GM08714 (cell line): ENCODE measurements at regions not wholly inside any gene's neighbourhood (a gene's known extent, or its start where the extent isn't known, plus 50 kb on each side); places are given as distances from the start of the nearest gene placed in this dataset.

Experiments
- H3K4me3 ChIP-seq: fragments of 200-500 bp; sonication (Bioruptor generic); 2 replicates; pipeline ENCODE4 v1.5.1; 2014; ENCODE audit warnings: mild to moderate bottlenecking, low read length, inconsistent platforms
- ZNF274 ChIP-seq: IDR thresholded peaks from 2 replicates; pipeline ENCODE4 v1.6.1; 2012; ENCODE audit warnings: mild to moderate bottlenecking, low read depth, low read length

DNA sequence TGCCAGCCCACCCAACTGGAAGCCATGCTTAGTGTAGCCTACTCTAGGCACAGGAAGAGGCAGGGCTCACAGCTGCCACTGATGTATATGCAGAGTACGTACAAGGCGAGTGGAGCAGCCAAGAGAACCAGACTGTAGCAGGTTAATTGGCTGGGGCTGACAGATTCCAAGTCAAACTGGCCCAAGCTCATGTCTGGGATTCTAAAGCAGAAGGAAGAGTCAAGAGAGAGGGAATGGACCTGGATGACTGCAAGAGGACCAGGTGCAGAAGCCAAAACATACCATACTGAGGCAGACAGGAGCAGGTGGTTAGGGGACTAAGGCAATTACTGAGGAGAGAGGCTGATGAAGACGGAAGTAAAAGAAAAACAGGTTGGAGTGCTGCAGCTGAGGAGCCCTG lies 51.3 kb upstream of the LRRN2 start:
- no peak overlapping the region for H3K4me3 ChIP-seq
- TF ChIP-seq ZNF274, result no peak

DNA sequence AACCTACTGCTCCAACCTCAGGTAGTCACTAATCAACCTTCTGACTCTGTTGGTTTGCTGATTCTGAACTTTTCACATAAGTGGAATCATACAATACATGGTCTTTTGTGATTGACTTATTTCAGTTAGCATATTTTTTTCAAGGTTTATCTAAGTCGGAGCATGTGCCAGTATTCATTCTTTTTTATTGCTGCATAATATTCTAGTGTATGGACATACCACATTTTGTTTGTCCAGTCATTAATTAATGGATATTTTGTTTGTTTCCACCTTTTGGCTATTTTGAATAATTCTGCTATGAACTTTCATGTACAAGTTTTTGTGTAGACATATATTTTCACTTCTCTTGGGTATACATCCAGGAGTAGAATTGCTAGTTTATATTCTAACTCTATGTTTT lies 53.0 kb upstream of the LRRN2 start:
- no peak overlapping the region for H3K4me3 ChIP-seq
- no peak for TF ChIP-seq ZNF274

GRCh38 chr1:204740354-204740753 lies 54.8 kb upstream of the LRRN2 start:
- TF ChIP-seq ZNF274, result no peak
- no peak overlapping the region for H3K4me3 ChIP-seq

- TF ChIP-seq ZNF274, result no peak
- no peak overlapping the region for H3K4me3 ChIP-seq
Observed at GRCh38 chr1:204741440-204741839, 55.9 kb upstream of the LRRN2 start.

DNA sequence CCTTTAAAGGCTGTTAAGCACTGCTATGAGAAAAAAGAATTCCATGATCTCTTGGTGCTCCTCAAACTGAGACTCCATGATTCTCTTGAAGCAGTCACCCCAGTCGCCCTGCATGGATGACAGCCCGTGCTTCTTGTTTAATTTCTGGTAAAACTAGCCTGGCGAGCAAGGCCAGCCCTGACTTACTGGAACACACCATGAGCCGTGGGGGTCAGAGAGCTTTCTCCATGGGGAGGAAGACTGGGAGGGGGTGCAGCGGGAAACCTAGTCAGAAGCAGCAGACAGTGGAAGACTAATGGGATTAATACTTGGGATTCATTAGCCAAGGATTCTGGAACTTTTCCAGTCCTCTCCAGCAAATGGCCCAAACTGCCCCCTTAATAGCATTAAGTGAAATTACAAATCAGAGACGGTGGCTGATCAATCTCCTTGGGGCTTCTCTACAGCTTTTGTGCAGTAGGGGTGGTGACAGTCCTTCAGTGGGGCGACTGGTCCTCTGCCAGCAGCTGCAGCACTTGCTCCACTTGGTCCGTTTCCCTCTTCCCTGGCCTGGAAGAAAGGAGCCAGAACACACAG lies 57.2 kb upstream of the LRRN2 start:
- TF ChIP-seq ZNF274, result no peak
- no peak overlapping the region for H3K4me3 ChIP-seq

DNA sequence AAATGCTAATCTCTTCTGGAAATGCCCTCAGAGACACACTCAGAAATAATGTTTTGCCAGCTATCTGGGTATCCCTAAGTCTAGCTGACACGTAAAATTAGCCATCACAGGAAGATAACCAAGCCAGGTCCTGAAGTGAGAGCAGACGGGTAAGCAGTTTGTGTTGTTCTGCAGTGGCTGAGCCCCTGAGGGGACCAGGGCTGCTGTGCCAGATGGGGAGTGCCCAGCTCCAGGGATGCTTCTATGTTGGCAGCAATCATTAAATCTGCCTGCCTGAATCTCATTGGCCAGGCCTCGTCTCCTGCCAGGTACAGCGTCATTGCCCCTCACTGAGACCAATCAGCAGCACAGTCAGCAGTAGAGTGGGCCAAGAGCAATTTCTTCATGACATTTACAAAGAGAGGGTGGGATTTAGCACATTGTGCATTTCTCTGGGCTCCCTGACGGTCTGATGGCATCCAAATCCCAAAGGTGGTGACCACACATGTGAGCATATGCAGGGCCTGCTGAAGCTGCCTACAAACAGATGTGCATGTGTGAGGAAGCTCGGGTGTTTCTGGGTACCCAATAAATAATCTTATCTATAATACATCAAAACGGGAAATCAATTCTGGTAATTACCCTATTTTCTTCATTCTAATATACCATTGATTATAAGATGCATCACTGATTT lies 58.7 kb upstream of the LRRN2 start:
- H3K4me3 ChIP-seq, result no peak overlapping the region
- no peak for TF ChIP-seq ZNF274

DNA sequence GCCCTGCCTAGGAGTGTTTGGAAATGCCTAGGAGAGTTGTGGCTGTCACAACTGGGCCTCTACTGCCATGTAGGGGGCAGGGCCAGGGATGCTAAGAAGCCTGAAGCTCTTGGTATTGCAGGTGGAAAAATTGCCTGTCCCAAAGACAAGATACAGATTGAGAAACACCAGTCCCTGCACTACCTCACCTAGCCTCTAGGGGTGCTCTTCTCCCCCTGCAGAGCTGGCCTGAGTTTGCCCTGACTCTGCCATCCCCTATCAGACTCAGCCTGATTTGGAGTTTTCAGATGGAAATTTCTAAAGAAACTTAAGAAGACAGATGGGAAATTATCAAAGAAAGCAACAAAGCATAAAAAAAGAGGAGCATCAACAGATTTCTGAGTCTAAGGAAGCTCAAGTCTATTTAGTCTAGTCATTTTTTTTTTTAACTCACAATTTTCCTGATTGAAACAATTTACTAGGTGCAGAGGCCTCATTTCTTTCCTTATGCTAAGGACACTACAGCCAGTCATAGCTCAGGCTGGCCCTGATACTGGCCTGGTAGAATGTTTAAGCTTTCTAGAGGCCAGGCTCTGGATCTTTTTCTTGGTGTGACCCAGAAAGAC lies 61.4 kb upstream of the LRRN2 start:
- no peak overlapping the region for H3K4me3 ChIP-seq
- no peak for TF ChIP-seq ZNF274

DNA sequence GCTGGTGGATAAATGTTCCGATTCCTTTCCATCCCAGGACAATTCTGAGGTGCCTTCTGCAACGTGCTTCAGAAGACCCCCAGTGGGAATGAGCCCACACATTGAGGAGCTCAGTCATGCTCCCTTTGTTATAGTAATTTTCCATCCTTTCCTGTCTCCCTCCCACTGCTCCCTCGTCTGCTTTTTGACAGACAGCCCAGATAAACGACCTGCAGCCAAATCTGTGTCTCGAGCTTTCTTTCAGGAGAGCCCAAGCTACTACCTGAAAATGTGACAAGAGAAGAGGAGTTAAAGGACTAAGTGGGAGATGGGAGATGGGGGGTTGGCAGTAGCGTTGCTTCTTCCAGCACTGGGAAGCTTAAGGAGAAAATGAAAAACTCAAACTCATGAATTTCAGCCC lies 65.9 kb upstream of the LRRN2 start:
- H3K4me3 ChIP-seq, result no peak overlapping the region
- TF ChIP-seq ZNF274, result no peak

DNA sequence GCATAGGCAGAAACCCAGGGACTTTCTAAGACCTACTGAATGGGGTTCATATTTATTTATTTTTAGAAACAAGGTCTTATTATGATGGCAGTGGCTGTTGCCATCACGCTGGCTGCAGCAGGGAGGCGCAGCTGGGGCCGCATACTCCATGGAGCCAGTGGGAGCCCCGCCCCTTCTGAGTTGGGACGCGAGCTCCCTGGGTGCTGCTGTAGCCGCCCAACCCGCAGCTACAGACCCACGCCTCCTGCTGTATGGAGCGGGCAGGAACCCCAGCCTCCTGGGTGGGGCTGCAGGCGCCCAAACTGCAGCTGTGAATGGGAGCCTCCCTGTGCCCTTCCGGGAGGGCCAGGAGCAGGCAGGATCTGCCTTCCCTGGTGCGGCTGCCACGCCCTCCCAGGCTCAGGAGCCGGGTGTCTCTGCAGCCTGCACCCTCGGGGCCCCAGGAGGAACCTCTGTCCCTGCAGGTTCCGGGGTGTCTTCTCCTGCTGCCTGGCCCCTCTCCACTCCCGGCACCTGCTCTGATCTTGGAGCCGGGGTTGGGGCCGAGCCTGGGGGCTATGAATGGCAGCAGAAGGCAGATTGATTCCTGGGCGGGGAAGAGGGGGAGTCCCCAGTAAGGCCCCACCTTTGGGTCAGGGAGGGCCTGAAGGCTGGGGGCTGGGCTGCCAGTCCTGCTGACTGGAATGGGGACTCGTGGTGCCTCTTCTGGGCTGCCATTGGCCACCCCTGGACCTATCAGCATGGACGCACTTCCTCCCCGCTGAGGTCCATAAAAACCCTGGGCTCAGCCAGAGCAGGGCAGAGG lies 66.5 kb upstream of the LRRN2 start:
- H3K4me3 ChIP-seq, result no peak overlapping the region
- TF ChIP-seq ZNF274, result no peak

DNA sequence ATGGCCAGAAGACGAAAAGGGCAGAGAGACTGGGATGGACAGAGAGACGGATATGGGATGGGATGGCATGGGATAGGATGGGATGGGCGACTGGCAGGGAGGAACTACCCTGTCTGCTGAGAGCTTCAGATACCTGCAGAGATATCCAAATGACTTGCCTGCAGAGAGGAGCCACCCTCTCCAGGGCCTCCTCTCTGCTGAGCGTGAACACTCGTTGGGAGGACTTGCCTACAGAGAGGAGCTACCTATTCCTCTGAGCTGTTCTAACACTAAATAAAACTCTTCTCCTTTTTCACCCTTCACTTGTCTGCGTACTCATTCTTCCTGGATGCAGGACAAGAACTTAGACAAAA lies 67.1 kb upstream of the LRRN2 start:
- H3K4me3 ChIP-seq, result no peak overlapping the region
- no peak for TF ChIP-seq ZNF274

DNA sequence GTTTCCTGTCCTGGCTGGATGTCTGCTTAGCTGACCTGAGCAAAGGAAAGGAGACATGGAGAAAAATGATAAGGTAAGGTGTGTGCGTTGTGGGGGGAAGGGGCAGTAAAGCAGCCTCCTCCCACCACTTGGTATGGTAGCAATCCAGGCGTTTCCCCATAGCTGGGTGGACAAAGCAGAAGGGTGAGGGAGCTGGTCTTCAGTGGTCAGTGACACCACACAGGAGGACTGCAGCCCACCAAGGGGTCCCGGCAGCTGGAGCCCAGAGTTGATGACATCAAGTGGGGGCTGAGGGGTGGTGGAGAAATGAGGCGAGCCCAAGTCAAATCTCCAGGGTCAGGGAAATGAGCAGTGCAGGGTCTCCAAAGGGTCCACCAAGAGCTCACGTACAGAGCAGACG lies 69.3 kb upstream of the LRRN2 start:
- TF ChIP-seq ZNF274, result no peak
- no peak overlapping the region for H3K4me3 ChIP-seq

- no peak overlapping the region for H3K4me3 ChIP-seq
- TF ChIP-seq ZNF274, result no peak
Observed at GRCh38 chr1:204756349-204756748, 70.8 kb upstream of the LRRN2 start.

DNA sequence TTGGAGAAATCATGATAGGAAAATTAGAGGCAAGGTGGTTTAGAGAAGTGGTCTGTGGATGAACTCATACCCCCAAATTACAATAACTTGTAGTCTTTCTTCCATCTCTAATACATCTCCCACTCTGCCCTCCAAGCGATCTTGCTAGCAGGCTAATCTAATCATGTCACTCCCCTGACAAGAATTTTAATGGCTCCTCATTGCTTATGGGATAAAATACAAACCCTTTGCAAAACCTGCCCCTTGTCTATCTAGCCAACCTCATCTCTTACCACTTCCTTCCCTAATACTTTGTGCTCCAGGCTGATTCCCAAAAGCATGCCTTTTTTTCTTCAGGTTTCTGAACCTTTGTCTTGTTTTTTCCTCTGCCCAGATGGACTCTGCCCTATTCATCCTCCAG lies 71.3 kb upstream of the LRRN2 start:
- no peak for TF ChIP-seq ZNF274
- H3K4me3 ChIP-seq, result no peak overlapping the region

GRCh38 chr1:204758601-204759000 lies 73.1 kb upstream of the LRRN2 start:
- TF ChIP-seq ZNF274, result no peak
- no peak overlapping the region for H3K4me3 ChIP-seq

GRCh38 chr1:204760350-204760749 lies 74.8 kb upstream of the LRRN2 start:
- no peak for TF ChIP-seq ZNF274
- H3K4me3 ChIP-seq, result no peak overlapping the region
